Panc1 (cell line): ENCODE measurements at regions not wholly inside any gene's neighbourhood (a gene's known extent, or its start where the extent isn't known, plus 50 kb on each side); places are given as distances from the start of the nearest gene placed in this dataset.

ENCODE experiments used
- POLR2AphosphoS5 ChIP-seq: IDR thresholded peaks from 2 replicates; pipeline ENCODE4 v1.6.1; 2012; ENCODE audit warnings: mild to moderate bottlenecking, low read depth, low read length, moderate library complexity
- TF ChIP-seq, protein P1 (sequence below), 2 experiments: IDR thresholded peaks; 2 replicates each; pipeline ENCODE4 v1.6.1; 2011 to 2012; ENCODE audit warnings: low read depth in 2 of 2, control low read depth in 1 of 2, low read length in 1 of 2, mild to moderate bottlenecking in 1 of 2, moderate library complexity in 1 of 2; ENCODE audit not compliant: insufficient read depth in 1 of 2
- TF ChIP-seq, protein P2 (sequence below): fragments of 450-650 bp; IDR thresholded peaks from 2 replicates; pipeline ENCODE4 v1.5.1; 2017; ENCODE audit warnings: mild to moderate bottlenecking

DNA sequence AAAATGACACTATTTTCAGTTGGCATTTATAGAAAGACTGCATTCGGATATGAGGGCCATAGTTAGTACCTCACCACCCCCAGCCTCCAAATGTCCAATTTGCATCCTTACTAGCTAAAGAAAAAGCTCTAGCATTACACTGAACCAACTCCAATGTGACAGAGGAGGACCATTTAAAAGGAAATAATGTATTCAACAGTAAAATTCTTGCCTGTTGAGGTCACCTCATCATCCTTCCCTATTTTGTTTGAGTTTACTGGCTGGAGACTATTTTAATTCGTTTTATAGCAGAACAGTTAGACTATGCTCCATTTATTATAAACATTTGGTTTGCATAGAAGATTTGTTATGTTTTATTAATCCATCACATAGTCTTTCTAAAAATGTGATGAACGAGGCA is 88.2 kb upstream of the PPARGC1A start:
- TF ChIP-seq, protein P1, sequence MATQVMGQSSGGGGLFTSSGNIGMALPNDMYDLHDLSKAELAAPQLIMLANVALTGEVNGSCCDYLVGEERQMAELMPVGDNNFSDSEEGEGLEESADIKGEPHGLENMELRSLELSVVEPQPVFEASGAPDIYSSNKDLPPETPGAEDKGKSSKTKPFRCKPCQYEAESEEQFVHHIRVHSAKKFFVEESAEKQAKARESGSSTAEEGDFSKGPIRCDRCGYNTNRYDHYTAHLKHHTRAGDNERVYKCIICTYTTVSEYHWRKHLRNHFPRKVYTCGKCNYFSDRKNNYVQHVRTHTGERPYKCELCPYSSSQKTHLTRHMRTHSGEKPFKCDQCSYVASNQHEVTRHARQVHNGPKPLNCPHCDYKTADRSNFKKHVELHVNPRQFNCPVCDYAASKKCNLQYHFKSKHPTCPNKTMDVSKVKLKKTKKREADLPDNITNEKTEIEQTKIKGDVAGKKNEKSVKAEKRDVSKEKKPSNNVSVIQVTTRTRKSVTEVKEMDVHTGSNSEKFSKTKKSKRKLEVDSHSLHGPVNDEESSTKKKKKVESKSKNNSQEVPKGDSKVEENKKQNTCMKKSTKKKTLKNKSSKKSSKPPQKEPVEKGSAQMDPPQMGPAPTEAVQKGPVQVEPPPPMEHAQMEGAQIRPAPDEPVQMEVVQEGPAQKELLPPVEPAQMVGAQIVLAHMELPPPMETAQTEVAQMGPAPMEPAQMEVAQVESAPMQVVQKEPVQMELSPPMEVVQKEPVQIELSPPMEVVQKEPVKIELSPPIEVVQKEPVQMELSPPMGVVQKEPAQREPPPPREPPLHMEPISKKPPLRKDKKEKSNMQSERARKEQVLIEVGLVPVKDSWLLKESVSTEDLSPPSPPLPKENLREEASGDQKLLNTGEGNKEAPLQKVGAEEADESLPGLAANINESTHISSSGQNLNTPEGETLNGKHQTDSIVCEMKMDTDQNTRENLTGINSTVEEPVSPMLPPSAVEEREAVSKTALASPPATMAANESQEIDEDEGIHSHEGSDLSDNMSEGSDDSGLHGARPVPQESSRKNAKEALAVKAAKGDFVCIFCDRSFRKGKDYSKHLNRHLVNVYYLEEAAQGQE (IDR thresholded peaks at IDR 0.05; ENCODE audit: insufficient read depth in 1 of 2, low read depth in 2 of 2, low read length in 1 of 2): no peak
- TF ChIP-seq, protein P2, sequence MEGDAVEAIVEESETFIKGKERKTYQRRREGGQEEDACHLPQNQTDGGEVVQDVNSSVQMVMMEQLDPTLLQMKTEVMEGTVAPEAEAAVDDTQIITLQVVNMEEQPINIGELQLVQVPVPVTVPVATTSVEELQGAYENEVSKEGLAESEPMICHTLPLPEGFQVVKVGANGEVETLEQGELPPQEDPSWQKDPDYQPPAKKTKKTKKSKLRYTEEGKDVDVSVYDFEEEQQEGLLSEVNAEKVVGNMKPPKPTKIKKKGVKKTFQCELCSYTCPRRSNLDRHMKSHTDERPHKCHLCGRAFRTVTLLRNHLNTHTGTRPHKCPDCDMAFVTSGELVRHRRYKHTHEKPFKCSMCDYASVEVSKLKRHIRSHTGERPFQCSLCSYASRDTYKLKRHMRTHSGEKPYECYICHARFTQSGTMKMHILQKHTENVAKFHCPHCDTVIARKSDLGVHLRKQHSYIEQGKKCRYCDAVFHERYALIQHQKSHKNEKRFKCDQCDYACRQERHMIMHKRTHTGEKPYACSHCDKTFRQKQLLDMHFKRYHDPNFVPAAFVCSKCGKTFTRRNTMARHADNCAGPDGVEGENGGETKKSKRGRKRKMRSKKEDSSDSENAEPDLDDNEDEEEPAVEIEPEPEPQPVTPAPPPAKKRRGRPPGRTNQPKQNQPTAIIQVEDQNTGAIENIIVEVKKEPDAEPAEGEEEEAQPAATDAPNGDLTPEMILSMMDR: no peak
- TF ChIP-seq POLR2AphosphoS5: no peak
